NCI-H748 (cell line): ENCODE measurements at regions not wholly inside any gene's neighbourhood (a gene's known extent, or its start where the extent isn't known, plus 50 kb on each side); places are given as distances from the start of the nearest gene placed in this dataset.
"Not testable (repeated sequence)": the region's sequence is repeated elsewhere in the genome, so short reads cannot be mapped to it uniquely, and the experiment has no call there.

ENCODE experiments used
- DNase-seq: peaks from one replicate; lab custom pipeline; 2025; ENCODE audit not compliant: unreplicated experiment; lab: John Stamatoyannopoulos, UW

DNA sequence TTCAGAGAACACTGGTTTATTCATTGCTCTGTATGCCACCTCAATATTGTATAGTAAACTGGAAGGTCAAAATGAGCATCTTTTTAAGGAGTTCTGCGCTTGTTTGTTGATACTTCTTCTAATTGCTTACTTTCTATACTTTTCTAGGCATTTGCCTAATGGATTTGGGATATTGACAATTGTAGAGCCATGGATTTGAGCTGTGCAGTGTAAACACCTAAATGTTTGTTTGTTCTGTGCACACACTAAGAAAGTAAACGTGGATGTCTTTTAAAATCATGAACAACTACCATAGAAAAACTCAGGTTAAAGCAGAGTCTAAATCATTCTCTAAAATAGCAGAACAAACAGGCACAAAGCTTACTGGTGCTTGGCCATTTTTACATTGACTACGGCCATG, 436.6 kb upstream of the GBE1 start:
- DNase-seq, result peak; percentile 17

DNA sequence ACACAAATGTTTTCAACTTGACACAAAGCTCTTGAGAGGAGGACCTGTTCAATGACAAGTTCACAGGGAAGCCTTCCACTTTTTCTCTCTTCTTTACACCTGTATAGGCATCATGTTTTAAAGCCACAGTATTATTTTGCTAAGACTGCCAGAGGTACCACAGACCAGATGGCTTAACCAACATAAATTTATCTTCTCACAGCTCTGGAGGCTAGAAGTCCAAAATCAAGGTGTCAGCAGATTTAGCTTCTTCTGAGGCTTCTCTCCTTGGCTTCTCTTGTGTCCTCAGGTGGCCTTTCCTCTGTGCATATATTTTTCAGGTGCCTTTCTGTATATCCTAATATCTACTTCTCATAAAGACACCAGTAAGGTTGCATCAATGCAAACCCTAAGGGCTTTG, 435.2 kb upstream of the GBE1 start:
- DNase-seq, result no peak

DNA sequence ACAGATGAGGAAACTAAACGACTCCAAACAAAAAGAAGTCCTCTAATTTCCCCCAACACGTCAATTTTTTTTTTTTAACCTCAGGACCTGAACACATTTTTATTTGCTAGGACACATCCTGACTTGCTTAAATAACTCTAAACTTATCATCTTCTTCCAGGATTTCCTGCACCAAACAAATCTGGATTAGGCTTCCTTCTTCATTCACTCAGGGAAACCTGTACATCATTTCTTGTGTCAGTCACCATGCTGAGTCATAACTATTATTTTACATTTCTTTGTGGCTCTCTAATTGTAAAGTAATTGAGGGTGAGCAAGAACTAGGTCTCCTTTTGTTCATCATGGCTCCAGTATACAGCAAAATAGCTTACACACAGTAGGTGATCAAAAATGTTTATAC, 433.4 kb upstream of the GBE1 start:
- peak; percentile 10 for DNase-seq

GRCh38 chr3:82186017-82186416, 424.6 kb upstream of the GBE1 start:
- DNase-seq, result no peak

DNA sequence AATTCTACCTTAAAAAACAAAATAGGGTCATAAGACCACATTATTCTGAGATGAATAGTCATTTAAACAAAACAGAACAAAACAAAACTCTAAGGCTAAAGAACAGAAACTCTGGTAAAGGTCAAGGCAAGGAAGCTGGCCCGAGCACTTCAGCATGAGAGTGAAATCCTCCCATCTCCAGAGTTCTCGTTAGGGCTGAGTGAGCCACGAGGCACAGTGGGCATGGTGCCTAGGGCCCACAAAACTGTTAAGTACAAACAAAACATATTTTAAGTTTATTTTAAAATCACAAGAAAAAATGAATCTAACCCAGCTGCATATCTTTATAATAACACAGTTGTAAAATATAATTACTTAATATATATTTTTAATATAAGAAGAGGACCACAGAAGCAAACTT, 417.8 kb upstream of the GBE1 start:
- no peak for DNase-seq

- DNase-seq, result no peak
These were observed 416.8 kb upstream of the GBE1 start for GRCh38 chr3:82178291-82178690.

- no peak for DNase-seq
These were observed 416.3 kb upstream of the GBE1 start for GRCh38 chr3:82177774-82178173.

- no peak for DNase-seq
These were observed 403.8 kb upstream of the GBE1 start for GRCh38 chr3:82165266-82165665.

- DNase-seq, result no peak
These were observed 402.6 kb upstream of the GBE1 start for GRCh38 chr3:82163907-82164520.

DNA sequence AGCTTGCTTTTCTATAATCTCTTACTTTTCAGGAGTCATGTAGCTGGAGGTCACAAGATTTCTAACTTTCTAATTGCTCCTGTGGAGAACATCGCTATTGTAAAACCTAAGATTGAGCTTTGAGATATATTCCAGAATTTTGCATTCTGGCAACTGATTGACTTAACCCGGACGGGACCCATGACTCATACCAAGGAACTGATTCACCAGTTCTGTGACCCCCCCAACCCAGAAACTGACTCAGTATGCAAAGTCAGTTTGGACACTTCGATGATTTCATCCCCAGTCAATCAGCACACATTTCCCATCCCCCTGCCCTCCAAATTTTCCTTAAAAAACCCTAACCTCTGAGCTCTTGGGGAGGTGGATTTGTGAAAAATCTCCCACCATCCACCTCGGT, 396.5 kb upstream of the GBE1 start:
- no peak for DNase-seq

GRCh38 chr3:82153892-82154291, 392.4 kb upstream of the GBE1 start:
- DNase-seq, result not testable (repeated sequence)

GRCh38 chr3:82145742-82146141, 384.3 kb upstream of the GBE1 start:
- peak; percentile 73 for DNase-seq

DNA sequence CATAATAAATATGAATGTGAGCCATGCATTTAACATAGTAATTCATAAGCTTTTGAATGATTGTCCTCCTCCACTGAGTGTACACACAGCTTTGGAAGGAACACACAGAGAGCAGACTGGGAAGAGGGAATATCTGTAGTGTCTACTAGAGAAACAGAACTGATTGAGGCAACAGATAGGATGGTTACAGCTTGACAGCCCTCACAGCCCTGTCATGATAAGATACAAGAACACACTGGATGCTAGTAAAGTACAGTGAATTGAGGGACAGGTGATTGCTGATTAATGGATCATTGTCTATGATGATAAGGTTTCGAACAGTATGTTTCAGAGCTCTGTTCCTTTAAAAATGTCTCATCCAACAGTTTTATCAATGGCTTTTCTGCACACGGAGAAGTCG, 383.4 kb upstream of the GBE1 start:
- no peak for DNase-seq

- peak; percentile 7 for DNase-seq
These were observed 382.4 kb upstream of the GBE1 start for GRCh38 chr3:82143661-82144412.

- no peak for DNase-seq
These were observed 380.1 kb upstream of the GBE1 start for GRCh38 chr3:82141592-82141991.

- no peak for DNase-seq
These were observed 376.4 kb upstream of the GBE1 start for GRCh38 chr3:82137861-82138260.

DNA sequence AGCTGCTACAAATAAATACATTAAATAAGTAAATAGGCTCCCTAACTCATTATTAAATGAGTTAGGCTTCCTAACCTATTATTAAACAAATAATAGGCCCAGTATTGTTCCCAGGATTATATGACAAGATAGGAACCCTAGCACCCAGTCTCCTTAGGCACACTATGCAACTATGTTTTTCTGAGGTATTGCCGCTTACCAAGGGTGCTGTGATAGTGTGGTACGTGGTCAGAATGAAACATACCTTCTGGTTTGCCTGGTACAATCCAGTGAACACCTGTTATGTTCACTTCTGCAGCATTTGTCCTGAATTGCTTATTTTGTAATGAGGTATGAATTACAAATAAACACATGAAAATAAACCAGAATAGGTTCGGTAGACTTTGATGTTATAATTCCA, 375.6 kb upstream of the GBE1 start:
- no peak for DNase-seq

GRCh38 chr3:82133070-82133606, 371.7 kb upstream of the GBE1 start:
- DNase-seq, result peak; percentile 36

DNA sequence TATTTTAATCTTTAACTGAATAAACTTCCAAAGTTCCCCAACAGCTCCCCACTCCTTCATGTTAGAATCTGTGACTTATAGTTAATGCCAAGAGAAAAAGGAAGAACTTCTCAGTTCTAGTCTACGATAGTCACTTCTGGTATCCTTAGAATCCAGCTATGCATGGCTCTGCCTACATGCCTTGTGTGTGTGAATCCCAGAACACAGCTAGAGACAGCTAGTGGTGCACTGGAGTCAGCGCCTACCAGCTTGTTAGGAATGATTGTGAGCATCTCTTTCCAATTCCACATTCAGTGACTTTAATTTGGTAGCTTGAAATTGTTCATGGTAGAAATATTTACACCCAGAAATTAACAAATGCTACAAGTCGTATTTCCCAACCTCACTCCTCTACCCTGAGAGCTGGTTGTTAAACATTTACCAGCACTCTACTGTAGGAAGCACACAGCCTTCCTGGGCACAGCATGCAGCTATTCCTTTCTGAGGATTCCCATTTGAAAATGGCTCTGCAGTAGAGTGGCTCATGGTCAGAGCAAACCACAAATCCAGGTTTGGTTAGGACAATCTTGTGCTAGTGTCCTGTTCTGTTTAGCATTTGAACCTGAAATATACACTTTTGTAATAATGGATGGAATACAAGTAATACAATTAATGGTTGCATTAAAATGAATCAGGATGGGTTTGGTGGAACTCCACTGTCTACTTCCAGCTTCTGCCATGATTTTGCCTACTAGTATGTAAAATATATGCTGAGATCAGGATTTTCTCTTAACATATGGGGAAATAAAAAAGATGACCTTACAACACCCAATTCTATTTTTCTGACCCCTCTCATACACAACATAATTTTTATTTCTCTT, 371.0 kb upstream of the GBE1 start:
- DNase-seq, result no peak

GRCh38 chr3:82130046-82130445, 368.6 kb upstream of the GBE1 start:
- no peak for DNase-seq

GRCh38 chr3:82129221-82129801, 367.9 kb upstream of the GBE1 start:
- no peak for DNase-seq
